ENCODE measurements at regions not wholly inside any gene's neighbourhood (a gene's known extent, or its start where the extent isn't known, plus 50 kb on each side); places are given as distances from the start of the nearest gene placed in this dataset.

GRCh38 chr12:61891632-61892031 lies 368.6 kb upstream of the USP15 start:
- DNase-seq (ENCODE audit: low spot score): no peak
- TF ChIP-seq CTCF (IDR thresholded peaks at IDR 0.05; ENCODE audit: extremely low read depth, missing control alignments): no peak

GRCh38 chr12:61894168-61894567 lies 366.0 kb upstream of the USP15 start:
- no peak for DNase-seq (ENCODE audit: low spot score)
- TF ChIP-seq CTCF (IDR thresholded peaks at IDR 0.05; ENCODE audit: extremely low read depth, missing control alignments): no peak

GRCh38 chr12:61896436-61896835 lies 363.8 kb upstream of the USP15 start:
- no peak for TF ChIP-seq CTCF (IDR thresholded peaks at IDR 0.05; ENCODE audit: extremely low read depth, missing control alignments)
- no peak for DNase-seq (ENCODE audit: low spot score)

- no peak for TF ChIP-seq CTCF (IDR thresholded peaks at IDR 0.05; ENCODE audit: extremely low read depth, missing control alignments)
These were observed 357.8 kb upstream of the USP15 start for GRCh38 chr12:61902403-61902802.

GRCh38 chr12:61911113-61911512 lies 349.1 kb upstream of the USP15 start:
- no peak for TF ChIP-seq CTCF (IDR thresholded peaks at IDR 0.05; ENCODE audit: extremely low read depth, missing control alignments)
- no peak for DNase-seq (ENCODE audit: low spot score)

More at GRCh38 chr12:61902403-61902802, 357.8 kb upstream of the USP15 start:
- DNase-seq (ENCODE audit: low spot score): no peak

GRCh38 chr12:61915420-61915819 lies 344.8 kb upstream of the USP15 start:
- no peak for DNase-seq (ENCODE audit: low spot score)
- no peak for TF ChIP-seq CTCF (IDR thresholded peaks at IDR 0.05; ENCODE audit: extremely low read depth, missing control alignments)

GRCh38 chr12:61916831-61917230 lies 343.4 kb upstream of the USP15 start:
- TF ChIP-seq CTCF (IDR thresholded peaks at IDR 0.05; ENCODE audit: extremely low read depth, missing control alignments): no peak
- no peak for DNase-seq (ENCODE audit: low spot score)

Data from GM20000 (cell line).